MCF 10A (cell line): ENCODE measurements at regions not wholly inside any gene's neighbourhood (a gene's known extent, or its start where the extent isn't known, plus 50 kb on each side); places are given as distances from the start of the nearest gene placed in this dataset.

Experiments used
- BruUV-seq: library from RNA; stranded (reverse); fragments of 400-500 nt; replicated peaks from 2 replicates; lab custom pipeline; 2021; lab: Mats Ljungman, UMichigan
- CTCF ChIA-PET: fragments of 300-600 bp; sonication (Branson Sonifier 250); formaldehyde crosslinking; extraction: SDS; loops from one replicate; lab custom pipeline; 2021; ENCODE audit warnings: antibody characterized with exemption, inconsistent platforms; lab: Yijun Ruan, JAX
- POLR2A ChIA-PET: fragments of 300-600, 350-650 bp; sonication (Branson Sonifier 250); formaldehyde crosslinking; extraction: SDS; loops from one replicate; lab custom pipeline; 2020; ENCODE audit warnings: antibody characterized with exemption, inconsistent platforms; lab: Yijun Ruan, JAX
- DNase-seq: peaks from one replicate; pipeline ENCODE4 v3.0.0-alpha.2; 2018; ENCODE audit not compliant: unreplicated experiment
- H3K27ac Mint-ChIP-seq: one replicate; pipeline ENCODE4 v1.8.0; 2022; ENCODE audit warnings: mild to moderate bottlenecking, low read depth, mixed read lengths; ENCODE audit not compliant: unreplicated experiment
- H3K27me3 Mint-ChIP-seq: one replicate; pipeline ENCODE4 v1.8.0; 2022; ENCODE audit warnings: mixed read lengths; ENCODE audit not compliant: insufficient read depth, unreplicated experiment
- H3K36me3 Mint-ChIP-seq: one replicate; pipeline ENCODE4 v1.8.0; 2022; ENCODE audit warnings: mild to moderate bottlenecking, moderate library complexity, mixed read lengths; ENCODE audit not compliant: insufficient read depth, unreplicated experiment
- H3K4me1 Mint-ChIP-seq: one replicate; pipeline ENCODE4 v1.8.0; 2022; ENCODE audit warnings: mixed read lengths; ENCODE audit not compliant: insufficient read depth, unreplicated experiment
- H3K4me3 Mint-ChIP-seq: one replicate; pipeline ENCODE4 v1.8.0; 2022; ENCODE audit warnings: mild to moderate bottlenecking, moderate library complexity, mixed read lengths; ENCODE audit not compliant: unreplicated experiment
- H3K9me3 Mint-ChIP-seq: one replicate; pipeline ENCODE4 v1.8.0; 2022; ENCODE audit warnings: mixed read lengths; ENCODE audit not compliant: unreplicated experiment
- intact Hi-C: fragments of 100-400 bp; cut with micrococcal nuclease; formaldehyde crosslinking; loops from 2 replicates; pipeline ENCODE4 v1.14.1; 2022
- TF ChIP-seq, protein P1 (sequence below): fragments of 200-600 bp; IDR thresholded peaks from one replicate; pipeline ENCODE4 v1.8.0; 2022; ENCODE audit warnings: antibody characterized with exemption, mild to moderate bottlenecking; ENCODE audit not compliant: unreplicated experiment

DNA sequence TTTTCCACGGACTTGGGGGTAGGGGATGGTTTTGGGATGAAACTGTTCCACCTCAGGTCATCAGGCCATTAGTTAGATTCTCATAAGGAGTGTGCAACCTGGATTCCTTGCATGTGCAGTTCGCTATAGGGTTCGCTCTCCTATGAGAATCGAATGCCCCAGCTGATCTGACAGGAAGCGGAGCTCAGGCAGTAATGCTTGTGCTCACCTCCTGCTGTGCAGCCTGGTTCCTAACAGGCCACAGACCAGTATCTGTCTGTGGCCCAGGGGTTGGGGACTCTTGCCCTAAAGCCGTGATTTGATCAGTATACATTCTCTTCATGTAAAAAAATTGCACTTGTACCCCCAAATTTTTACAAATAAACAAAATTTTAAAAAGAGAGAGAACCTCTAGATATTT lies 219.4 kb upstream of the CPNE8 start:
- Mint-ChIP-seq H3K27me3 (no peaks in the 10 kb centered on the region), H3K4me3 (no peak overlapping the region), H3K27ac (no peak overlapping the region), H3K9me3 (no peaks in the 10 kb centered on the region), H3K36me3 (no peaks in the 10 kb centered on the region), H3K4me1 (peaks cover 7% of the 10 kb centered on the region)
- POLR2A ChIA-PET: no interaction called here
- no peak for DNase-seq
- TF ChIP-seq, protein P1, sequence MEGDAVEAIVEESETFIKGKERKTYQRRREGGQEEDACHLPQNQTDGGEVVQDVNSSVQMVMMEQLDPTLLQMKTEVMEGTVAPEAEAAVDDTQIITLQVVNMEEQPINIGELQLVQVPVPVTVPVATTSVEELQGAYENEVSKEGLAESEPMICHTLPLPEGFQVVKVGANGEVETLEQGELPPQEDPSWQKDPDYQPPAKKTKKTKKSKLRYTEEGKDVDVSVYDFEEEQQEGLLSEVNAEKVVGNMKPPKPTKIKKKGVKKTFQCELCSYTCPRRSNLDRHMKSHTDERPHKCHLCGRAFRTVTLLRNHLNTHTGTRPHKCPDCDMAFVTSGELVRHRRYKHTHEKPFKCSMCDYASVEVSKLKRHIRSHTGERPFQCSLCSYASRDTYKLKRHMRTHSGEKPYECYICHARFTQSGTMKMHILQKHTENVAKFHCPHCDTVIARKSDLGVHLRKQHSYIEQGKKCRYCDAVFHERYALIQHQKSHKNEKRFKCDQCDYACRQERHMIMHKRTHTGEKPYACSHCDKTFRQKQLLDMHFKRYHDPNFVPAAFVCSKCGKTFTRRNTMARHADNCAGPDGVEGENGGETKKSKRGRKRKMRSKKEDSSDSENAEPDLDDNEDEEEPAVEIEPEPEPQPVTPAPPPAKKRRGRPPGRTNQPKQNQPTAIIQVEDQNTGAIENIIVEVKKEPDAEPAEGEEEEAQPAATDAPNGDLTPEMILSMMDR: no peak
- CTCF ChIA-PET: interaction anchor here (0.6 to 4.2 kb wide), 5 partner anchors 21 to 1452 kb away, joined by 3 to 18 read pairs (median 6); no protein-coding TSS in a partner anchor
- intact Hi-C loops: no loop called here
- BruUV-seq: no TSS peak

DNA sequence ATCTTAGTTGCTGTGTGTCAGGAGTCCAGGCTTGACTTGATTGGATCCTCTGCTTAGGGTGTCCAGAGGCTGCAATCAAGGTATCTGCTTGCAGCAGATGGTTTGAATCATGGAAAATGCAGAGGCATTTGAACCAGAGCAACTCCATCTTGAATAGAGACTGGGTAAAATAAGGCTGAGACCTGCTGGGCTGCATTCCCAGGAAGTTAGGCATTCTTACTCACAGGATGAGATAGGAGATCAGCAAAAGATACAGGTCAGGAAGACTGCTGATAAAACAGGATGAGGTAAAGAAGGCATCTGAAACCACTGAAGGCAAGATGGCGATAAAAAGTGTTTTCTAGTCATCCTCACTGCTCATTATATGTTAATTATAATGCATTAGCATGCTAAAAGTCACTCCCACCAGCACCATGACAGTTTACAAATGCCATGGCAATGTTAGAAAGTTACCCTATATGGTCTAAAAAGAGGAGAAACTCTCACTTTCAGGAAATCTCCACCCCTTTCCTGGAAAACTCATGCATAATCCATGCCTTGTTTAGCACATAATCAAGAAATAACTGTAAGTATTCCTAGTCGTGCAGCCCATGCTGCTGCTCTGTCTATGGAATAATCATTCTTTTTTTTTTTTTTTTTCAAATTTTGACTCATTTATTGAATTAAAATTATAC lies 218.3 kb upstream of the CPNE8 start:
- Mint-ChIP-seq H3K36me3 (no peaks in the 10 kb centered on the region), H3K4me3 (no peak overlapping the region), H3K9me3 (no peaks in the 10 kb centered on the region), H3K27me3 (no peaks in the 10 kb centered on the region), H3K27ac (no peak overlapping the region), H3K4me1 (peaks cover 7% of the 10 kb centered on the region)
- CTCF ChIA-PET: interaction anchor here (1.5 kb wide), 1 partner anchor 202 kb away, joined by 4 read pairs; no protein-coding TSS in a partner anchor
- POLR2A ChIA-PET: no interaction called here
- no peak for DNase-seq
- TF ChIP-seq, protein P1: no peak
- BruUV-seq: no TSS peak
- intact Hi-C loops: no loop called here

DNA sequence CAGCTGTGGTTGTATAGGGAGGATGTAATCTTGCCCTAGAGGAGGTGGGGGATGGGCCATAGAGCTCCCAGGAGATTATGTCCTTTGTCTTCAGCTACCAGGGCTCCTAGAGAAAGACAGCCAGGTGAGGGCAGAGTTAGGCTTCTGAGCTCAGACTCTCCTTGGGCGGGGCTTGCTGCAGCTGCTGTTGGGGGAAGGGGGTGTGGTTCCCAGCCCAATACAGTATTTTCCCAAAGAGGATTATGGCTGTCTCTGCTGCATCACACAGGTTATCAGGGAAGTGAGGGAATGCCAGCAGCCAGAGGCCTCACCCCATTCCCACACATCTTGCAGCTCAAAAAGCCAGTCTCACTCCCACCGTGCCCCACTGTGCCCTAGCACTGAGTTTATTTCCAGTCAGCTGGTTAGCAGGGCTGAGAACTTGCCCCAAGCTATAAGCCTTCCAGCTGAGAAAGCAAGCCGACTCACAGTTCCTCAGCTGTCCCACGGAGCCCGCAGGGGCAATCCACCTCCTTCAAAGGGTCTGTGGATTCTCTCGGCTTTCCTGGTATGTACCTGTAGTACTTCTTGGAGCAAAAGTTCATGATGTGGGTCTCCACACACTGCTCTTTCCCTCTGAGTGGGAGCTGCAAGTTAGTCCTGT lies 217.3 kb upstream of the CPNE8 start:
- Mint-ChIP-seq H3K4me1 (peaks cover 6% of the 10 kb centered on the region), H3K27ac (no peak overlapping the region), H3K27me3 (no peaks in the 10 kb centered on the region), H3K9me3 (no peaks in the 10 kb centered on the region), H3K36me3 (no peaks in the 10 kb centered on the region), H3K4me3 (no peak overlapping the region)
- TF ChIP-seq, protein P1: no peak
- ChIA-PET POLR2A (no interaction called here), CTCF (interaction anchor here (0.6 to 1.5 kb wide), 2 partner anchors 32 to 201 kb away, joined by 3 to 4 read pairs; no protein-coding TSS in a partner anchor)
- intact Hi-C loops: no loop called here
- no TSS peak for BruUV-seq
- DNase-seq: no peak

DNA sequence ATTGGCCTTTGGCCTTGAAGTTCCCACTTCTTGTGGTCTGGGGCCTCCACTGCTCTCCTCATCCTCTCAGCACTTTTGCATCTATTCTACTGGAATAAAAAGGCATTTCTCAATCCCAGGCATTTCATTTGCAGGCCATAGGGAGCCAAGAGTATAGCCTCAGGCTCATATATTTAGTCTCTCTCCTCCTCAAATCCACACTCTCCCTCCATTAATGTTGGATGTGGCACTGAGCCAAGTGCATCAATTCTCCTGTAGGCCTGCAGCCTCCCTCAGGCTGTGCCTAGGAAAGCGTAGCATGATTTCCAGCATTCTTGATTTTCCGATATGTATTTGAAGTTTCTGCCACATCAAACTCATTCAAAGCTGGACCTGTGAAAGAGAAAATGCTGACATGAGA lies 211.5 kb upstream of the CPNE8 start:
- DNase-seq: no peak
- intact Hi-C loops: no loop called here
- H3K4me3 Mint-ChIP-seq: no peak overlapping the region
- ChIA-PET CTCF (no interaction called here), POLR2A (no interaction called here)
- TF ChIP-seq, protein P1: no peak
- no peaks in the 10 kb centered on the region for H3K27me3 Mint-ChIP-seq
- no peaks in the 10 kb centered on the region for H3K9me3 Mint-ChIP-seq
- no peaks in the 10 kb centered on the region for H3K4me1 Mint-ChIP-seq
- no peak overlapping the region for H3K27ac Mint-ChIP-seq
- H3K36me3 Mint-ChIP-seq: no peaks in the 10 kb centered on the region
- BruUV-seq: no TSS peak
